Activated naive CD4-positive, alpha-beta T cell treated with anti-CD3 and anti-CD28 coated beads, Interleukin-2, amount 50 U/mL, for 72 hours (primary cell): ENCODE measurements at regions not wholly inside any gene's neighbourhood (a gene's known extent, or its start where the extent isn't known, plus 50 kb on each side); places are given as distances from the start of the nearest gene placed in this dataset.

ENCODE experiments used
- ATAC-seq, 2 donors: fragments of 150-1000 bp; cut with Tn5 transposase; 2 replicates each; pipeline ENCODE4 v1.10.0; 2021; ENCODE audit warnings: mild to moderate bottlenecking in 2 of 2, moderate library complexity in 2 of 2
- DNase-seq, 2 donors: peaks; one replicate each; pipeline ENCODE4 v3.0.0; 2021 to 2022; ENCODE audit warnings: low spot score in 2 of 2
- H3K27ac Mint-ChIP-seq, 2 donors: one replicate each; pipeline ENCODE4 v1.8.0; 2022; ENCODE audit warnings: mild to moderate bottlenecking in 2 of 2, mixed read lengths in 2 of 2
- H3K36me3 Mint-ChIP-seq, 2 donors: one replicate each; pipeline ENCODE4 v1.8.0; 2022; ENCODE audit warnings: mixed read lengths in 2 of 2
- H3K9me3 Mint-ChIP-seq, 2 donors: one replicate each; pipeline ENCODE4 v1.8.0; 2022; ENCODE audit warnings: mixed read lengths in 2 of 2

DNA sequence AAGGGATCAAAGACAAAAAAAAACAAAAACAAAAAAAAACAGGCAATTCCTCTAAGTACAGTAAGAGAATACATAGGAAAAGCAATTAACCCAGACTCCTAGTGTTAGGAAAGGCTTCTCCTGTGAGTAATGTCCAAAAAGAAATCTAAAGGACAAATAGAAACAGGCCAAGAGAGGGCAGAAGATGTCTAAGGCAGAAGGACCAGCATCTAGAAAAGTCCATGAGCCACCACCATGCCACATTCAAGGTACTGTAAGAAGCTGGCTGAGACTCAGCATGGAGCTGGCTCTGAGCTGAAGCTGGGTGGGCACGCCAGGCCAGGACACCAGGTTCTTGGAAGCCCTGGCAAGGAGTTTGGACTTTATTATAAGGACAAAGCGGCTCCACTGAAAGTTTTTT, 118.1 kb upstream of the FRY start:
- Mint-ChIP-seq H3K9me3 (no peaks in the 10 kb centered on the region), H3K36me3 (no peaks in the 10 kb centered on the region), H3K27ac (no peak overlapping the region)
- ATAC-seq, result no peak
- DNase-seq, result no peak

DNA sequence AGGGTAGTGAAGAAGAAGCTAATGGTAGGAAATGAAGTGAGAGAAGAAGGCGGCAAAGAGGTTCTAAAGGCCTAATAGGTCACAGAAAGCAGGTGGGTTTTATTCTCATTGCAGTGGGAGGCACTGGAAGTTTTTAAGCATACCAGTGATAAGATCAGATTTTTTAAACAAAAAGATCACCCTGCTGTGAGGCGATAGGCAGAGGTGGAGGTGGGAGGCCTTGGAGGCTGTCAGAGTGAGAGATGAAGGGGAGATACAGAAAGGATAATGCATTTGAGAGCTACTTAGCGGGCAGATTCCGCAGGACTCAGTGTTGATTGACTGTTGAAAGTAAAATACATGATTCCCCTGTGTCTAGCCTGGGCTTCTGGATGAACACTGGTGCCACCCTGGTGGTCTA, 116.7 kb upstream of the FRY start:
- ATAC-seq (no peak), DNase-seq (no peak)
- H3K9me3 Mint-ChIP-seq, result no peaks in the 10 kb centered on the region
- H3K27ac Mint-ChIP-seq, result no peak overlapping the region
- H3K36me3 Mint-ChIP-seq, result no peaks in the 10 kb centered on the region

DNA sequence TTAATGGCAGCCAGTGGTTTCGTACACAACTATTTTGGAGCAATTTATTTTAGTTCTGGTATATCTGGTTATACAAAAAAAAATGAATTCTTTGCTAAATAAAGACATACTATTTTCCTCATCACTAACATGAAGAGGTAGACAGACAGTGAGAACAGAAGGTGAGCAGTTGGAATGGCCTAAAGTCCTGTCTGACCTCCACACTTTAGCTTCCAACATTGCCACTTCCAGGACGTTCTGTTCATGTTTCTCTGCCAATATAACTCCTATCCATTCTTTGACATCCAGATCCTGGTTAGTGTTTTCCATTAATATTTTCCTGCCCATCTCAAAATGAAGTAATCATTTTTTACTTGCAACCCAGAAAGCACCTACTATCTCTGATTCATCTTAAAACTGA, 112.9 kb upstream of the FRY start:
- Mint-ChIP-seq H3K36me3 (no peaks in the 10 kb centered on the region), H3K27ac (no peak overlapping the region), H3K9me3 (no peaks in the 10 kb centered on the region)
- no peak for ATAC-seq
- DNase-seq, result no peak

DNA sequence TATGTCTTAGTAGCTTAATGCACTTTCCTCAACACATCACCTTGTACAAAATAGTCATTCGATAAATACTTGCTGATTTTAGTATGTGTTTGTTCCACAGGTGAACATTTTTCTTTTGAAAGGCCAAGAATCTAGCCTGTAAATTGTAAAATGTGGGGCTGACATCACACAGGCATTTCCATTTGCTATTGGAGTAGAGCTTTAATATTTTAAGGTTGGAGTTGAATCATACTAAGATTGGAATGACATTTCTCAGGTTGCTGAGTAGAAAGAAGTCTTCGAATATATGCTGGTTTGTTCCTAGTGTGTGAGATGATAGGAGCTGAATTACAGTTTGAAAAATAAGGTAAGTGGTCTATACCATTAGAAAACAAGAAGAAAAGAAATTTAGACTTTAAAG, 112.3 kb upstream of the FRY start:
- ATAC-seq, result no peak
- no peak overlapping the region for H3K27ac Mint-ChIP-seq

DNA sequence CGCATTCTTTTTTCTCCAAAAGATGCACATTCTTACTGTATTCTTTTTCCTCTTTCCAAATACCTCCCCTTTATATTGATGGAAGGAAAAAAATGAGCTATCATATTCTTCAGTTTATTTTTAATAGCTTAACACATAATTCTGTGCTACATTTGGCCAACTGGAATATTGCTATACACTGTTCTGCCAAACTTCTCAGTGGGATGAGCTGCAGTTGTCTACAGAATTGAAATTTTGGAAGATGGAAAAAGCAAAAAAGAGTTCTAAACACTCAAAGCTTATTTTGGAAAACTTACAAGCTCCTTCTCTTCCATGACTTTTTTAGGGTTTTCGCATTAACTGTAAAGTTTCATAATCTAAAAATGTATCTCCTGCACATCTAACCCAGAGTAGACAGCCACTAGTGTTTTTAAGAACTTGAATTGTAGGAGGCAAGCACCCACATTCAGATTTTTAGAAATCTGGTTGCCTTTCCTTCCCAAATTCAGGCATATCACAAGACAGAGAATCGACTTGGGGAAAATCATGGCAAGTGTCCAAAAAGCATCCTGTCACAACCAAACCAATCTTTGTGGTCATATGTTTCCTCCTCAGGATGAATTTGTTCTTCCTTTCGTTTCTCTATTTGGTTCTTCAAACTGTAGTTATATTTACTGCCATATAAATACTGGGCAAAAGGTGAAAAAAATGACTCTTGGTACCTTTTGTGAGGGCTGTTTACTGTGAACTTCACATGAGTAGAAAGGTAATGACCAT, 111.4 kb upstream of the FRY start:
- no peak overlapping the region for H3K27ac Mint-ChIP-seq
- H3K36me3 Mint-ChIP-seq, result no peaks in the 10 kb centered on the region
- ATAC-seq (no peak), DNase-seq (no peak)
- no peaks in the 10 kb centered on the region for H3K9me3 Mint-ChIP-seq

More for the DNA sequence above, 112.3 kb upstream of the FRY start:
- Mint-ChIP-seq H3K9me3 (no peaks in the 10 kb centered on the region), H3K36me3 (no peaks in the 10 kb centered on the region)
- DNase-seq, result no peak

DNA sequence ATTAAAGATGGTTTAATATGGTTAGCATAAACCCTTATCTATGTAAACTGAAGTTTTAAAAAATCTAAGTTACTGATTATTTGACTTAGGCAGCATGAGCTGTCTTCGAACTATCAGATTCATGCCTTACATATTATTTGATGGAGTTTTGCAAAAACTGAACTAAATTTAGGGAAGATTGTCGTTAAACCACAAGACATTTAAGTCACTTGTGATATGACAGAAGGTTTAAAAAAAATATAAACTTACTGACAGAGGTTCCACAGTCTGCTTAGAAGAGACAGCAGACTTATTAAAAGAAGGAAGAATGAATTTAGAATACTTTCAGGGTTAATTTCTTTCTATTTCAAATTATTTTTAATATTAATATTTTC, 110.9 kb upstream of the FRY start:
- DNase-seq, result no peak
- Mint-ChIP-seq H3K27ac (no peak overlapping the region), H3K36me3 (no peaks in the 10 kb centered on the region), H3K9me3 (no peaks in the 10 kb centered on the region)
- no peak for ATAC-seq

DNA sequence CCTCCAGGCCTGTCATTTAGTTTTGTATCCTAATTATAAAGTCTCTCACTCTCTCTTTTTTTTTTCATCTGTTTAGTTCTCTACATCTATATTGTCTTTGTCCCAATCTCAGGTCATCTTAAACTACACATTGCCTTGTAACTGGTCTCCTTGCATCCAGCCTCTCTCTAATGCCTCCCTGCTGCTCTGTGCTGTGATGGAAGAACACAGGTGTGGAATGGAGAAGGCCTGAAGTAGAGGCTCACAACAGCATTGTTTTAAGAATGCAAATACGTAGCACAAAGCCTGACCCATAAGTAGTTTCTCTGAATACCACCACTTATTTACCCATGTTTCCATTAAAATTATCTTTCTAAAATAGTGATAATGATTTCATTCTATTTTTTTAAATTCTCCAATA, 108.8 kb upstream of the FRY start:
- no peaks in the 10 kb centered on the region for H3K36me3 Mint-ChIP-seq
- ATAC-seq, result no peak
- DNase-seq, result no peak
- H3K9me3 Mint-ChIP-seq, result no peaks in the 10 kb centered on the region
- no peak overlapping the region for H3K27ac Mint-ChIP-seq

DNA sequence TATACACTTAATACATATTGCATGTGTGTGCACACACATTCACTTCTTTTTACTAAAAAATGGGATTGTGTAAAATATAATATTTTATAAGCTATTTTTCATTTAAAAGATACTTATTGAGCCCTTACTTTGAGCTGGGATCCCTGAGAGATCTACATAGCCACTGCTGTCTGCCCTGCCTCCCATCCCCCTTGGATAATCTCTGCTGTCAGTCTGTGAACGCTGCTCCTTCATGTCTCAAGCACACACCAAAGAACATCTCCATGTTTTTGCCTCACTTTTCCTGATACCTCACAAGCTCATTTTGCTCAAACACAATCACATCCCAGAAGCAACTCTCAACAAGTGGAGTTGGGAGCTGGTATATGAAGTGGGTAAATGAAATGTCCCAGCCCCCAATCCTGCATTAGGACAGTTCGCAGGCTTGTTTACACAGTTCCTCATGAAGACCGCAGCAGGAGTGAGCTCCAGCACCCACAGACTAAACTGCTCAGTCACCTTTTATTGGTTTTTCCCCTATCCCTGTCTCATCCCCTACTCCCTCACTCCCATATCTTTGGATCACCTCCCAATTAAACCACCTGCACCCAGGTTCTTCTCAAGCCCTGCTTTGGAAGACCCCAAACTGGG, 108.3 kb upstream of the FRY start:
- Mint-ChIP-seq H3K27ac (no peak overlapping the region), H3K9me3 (no peaks in the 10 kb centered on the region), H3K36me3 (no peaks in the 10 kb centered on the region)
- ATAC-seq (no peak), DNase-seq (no peak)

GRCh38 chr13:31925079-31925478, 106.5 kb upstream of the FRY start:
- Mint-ChIP-seq H3K36me3 (no peaks in the 10 kb centered on the region), H3K9me3 (no peaks in the 10 kb centered on the region), H3K27ac (no peak overlapping the region)
- ATAC-seq (no peak), DNase-seq (no peak)

DNA sequence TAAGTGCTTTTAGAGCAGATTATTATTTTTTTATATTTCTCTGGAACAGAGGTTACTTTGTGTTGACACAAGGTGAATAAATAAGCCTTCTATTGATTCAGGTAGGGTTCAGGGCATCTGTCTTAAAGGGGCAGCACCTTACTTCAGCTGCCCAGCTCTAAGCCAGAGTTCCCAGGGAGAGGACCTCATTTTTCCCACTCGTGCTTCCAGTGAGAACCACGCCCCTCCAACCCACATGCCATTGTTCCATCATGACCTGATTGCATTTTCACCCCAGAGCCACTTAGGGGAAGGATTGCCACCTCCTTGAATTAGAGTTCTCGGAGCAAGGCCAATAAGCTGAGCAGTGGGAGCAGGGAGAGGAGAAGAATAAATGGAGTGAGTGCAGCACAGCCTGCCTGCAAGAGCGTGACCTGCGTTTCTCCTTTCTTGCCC, 104.3 kb upstream of the FRY start:
- Mint-ChIP-seq H3K9me3 (no peaks in the 10 kb centered on the region), H3K36me3 (no peaks in the 10 kb centered on the region)

DNA sequence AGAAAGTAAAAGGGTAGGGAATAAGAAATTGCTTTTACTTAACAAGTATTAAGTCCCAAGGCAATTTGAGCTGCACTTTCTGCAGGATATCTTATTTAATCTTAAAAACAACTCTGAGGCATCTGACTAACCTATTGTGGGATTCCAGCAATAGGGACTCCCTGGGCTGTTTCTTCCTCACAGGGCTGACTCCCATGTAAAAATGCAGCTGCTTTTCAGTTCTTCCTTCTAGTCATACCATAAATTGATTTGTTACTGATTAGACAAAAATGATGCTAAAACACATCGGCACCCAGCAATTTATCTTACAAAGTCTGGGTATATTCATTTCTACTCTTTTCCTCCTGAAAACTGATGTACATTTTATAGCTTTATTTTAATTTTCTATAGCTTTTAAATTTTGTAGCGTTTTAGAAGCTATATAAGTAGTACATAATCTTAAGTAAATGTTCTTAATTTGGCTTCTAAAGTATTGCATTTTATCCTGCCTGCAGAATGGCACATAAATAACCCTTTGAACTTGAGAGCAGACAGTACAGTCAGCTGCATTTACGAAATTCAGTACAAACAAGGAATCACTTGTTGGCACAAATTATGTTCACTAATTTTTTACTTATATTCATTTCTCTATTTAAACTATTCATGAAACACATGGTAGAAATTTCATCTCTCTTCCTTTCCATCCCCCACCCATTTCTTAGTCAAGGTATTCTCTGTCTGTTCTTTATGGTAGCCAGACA, 102.4 kb upstream of the FRY start:
- Mint-ChIP-seq H3K36me3 (no peaks in the 10 kb centered on the region), H3K27ac (no peak overlapping the region), H3K9me3 (no peaks in the 10 kb centered on the region)
- no peak for ATAC-seq
- DNase-seq, result no peak

More for the DNA sequence above, 104.3 kb upstream of the FRY start:
- H3K27ac Mint-ChIP-seq, result no peak overlapping the region
- no peak for DNase-seq
- ATAC-seq, result no peak

DNA sequence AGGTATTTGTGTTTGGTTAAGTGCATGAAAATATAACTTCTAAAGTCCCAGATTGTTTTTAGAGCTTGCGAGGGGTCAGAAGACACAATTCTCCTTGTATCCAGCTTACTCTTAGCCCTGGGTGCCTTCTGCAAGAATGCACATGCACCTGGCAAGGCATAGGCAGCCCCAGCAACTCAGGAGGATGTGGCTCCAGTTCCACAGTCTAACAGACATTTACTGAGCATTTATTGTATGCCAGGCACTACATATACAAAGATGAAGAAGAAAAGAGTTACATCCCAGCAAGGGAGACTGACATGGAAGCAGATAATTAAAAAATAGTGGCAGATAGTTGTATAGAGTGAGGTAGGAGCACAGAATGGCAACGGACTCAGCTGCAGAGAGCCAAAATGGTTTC, 101.1 kb upstream of the FRY start:
- no peak for DNase-seq
- Mint-ChIP-seq H3K27ac (no peak overlapping the region), H3K9me3 (no peaks in the 10 kb centered on the region), H3K36me3 (no peaks in the 10 kb centered on the region)
- ATAC-seq, result peak in 1 of 2 donors; percentile 17

- DNase-seq (peak in 1 of 2 donors; percentile 14), ATAC-seq (peak; percentile 62 to 98)
- no peaks in the 10 kb centered on the region for H3K9me3 Mint-ChIP-seq
- no peak overlapping the region for H3K27ac Mint-ChIP-seq
- H3K36me3 Mint-ChIP-seq, result no peaks in the 10 kb centered on the region
Observed at GRCh38 chr13:31930901-31931522, 100.6 kb upstream of the FRY start.

DNA sequence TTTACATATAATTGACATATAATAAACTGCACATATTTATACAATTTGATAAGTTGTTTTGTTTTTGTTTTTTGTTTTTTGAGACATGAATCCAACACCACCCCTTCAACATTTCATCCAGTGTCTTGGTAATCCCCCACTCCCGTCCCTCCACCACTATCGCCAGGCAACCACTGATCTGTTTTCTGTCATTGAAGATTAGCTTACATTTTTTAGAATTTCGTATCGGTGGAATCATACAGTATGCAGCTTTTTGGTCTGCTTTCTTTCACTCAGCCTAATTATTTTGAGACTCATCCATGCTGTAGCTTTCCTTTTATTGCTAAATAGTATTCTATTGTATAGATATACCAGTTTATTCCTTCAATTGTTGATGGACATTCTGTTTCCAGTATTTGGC, 94.1 kb upstream of the FRY start:
- ATAC-seq, result no peak
- no peak overlapping the region for H3K27ac Mint-ChIP-seq
- no peak for DNase-seq
- H3K9me3 Mint-ChIP-seq, result peaks cover 0 to 4% of the 10 kb centered on the region in 2 donors
- H3K36me3 Mint-ChIP-seq, result no peaks in the 10 kb centered on the region

- DNase-seq (no peak), ATAC-seq (no peak)
- Mint-ChIP-seq H3K27ac (no peak overlapping the region), H3K36me3 (no peaks in the 10 kb centered on the region), H3K9me3 (peaks cover 0 to 4% of the 10 kb centered on the region in 2 donors)
Observed at GRCh38 chr13:31940076-31940475, 91.5 kb upstream of the FRY start.

DNA sequence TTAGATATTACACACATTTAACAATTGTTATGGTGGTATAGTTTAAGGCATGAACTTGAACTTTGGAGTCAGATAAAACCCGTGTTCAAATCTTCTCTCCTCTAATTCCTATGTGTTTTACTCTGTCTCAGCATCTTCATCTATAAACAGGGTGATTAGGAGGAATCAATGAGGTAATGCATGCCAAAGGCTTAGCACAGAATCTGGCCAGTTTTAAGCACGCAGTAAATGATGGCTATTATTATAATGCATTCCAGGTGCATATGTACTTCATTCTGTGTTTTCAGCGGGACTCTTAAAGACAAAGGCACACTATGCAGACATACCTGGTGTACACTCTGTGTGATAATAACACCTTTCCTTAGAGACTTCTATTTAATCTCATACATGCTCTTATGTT, 88.0 kb upstream of the FRY start:
- peaks cover 0 to 4% of the 10 kb centered on the region in 2 donors for H3K9me3 Mint-ChIP-seq
- H3K27ac Mint-ChIP-seq, result no peak overlapping the region
- DNase-seq (no peak), ATAC-seq (no peak)
- H3K36me3 Mint-ChIP-seq, result no peaks in the 10 kb centered on the region
